NCI-H748 (cell line): ENCODE measurements at regions not wholly inside any gene's neighbourhood (a gene's known extent, or its start where the extent isn't known, plus 50 kb on each side); places are given as distances from the start of the nearest gene placed in this dataset.

Source experiments
- DNase-seq: peaks from one replicate; lab custom pipeline; 2025; ENCODE audit not compliant: unreplicated experiment; lab: John Stamatoyannopoulos, UW

DNA sequence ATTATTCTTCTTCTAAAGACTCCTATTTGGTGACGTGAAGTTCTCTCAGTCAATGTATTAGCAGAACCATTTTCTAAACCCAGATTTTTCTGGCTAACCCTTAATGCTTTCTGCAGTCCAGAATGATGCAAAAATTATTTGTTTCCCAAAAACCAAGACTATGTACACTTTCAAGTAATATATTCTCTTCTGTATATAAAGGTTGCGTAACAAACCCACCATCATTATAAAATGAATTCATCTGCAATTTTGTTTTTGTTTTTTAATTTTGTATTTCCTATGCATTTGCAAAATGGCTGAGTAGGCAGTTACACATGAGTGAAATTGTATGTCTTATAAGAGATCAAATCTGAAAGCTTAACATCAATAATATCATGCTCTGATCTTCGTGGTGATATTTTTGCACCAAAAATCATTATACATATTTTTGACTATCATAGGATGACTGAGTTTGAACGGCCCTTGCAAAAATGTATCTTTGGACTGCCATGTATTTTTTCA, 593.6 kb downstream of the ZIC1 start:
- no peak for DNase-seq

DNA sequence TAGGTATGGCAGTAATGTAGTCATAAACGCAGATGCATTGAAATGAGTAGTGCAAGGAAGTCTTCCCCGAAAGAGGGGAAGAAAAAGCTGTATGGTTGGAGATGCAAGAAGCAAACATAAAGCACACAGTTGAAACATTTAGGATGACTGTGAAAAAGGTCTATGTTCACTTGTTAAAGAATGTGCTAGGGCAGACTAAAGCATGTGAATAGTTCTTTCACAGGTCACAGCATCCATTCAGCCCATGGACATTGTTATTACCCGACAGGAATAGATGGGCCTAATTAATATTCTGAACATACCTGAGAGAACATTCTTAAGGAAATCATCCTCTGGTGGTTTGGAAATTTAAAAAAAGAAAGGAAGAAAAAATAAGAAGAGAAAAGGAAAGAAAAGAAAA, 595.2 kb downstream of the ZIC1 start:
- DNase-seq: no peak

DNA sequence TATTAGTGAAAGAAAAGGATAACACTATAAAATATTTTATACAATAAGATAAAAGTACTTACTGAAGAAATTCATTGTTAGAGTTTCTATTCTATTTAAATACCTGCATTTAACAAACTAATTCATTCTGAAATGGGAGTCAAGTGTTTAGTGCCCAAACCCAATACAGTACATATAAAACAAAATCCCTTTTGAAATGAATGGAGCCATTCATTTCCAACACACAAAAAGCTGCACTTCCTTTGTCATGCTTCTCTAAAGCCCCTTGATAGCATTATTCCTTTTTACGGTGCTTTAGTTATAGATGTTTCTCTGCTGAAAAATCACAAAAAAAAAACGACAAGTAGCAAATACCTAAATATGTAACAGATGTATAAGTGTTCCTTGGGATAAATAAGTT, 596.3 kb downstream of the ZIC1 start:
- no peak for DNase-seq

DNA sequence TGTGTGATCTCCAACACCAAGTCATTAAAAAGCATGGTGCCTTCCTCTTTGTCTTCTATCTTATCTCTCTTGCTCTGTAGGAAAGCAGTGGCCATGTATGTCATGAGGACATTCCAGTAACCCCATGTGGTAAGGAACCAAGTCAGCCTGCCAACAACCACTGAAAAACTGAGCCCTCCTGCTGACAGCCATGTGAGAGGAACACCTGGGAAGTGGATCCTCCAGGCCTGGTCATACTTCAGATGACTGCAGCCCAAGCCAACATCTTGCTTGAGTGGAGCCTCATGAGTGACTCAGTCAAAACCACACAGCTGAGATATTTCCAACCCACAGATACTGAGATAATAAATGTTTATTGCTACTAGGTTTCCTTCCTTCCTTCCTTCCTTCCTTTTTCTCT, 597.3 kb downstream of the ZIC1 start:
- no peak for DNase-seq

DNA sequence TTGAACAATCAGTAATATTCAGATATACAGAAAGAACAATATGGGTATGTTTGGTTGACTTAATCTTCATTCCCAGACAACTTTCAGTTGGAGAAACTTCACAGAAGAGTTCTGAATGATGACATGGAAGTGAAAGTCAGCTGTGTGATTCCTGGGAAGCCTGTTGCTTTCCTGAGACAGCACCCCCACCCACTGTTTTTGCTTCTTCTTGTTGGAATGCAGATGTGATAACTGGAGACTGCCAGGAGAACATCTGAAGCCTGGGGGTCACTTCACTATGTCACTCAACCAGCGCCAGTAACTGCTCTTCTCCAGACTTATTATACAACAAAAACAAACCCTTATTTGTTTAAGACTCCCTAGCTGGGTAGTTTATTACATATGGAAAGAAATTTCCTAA, 599.4 kb downstream of the ZIC1 start:
- no peak for DNase-seq

- DNase-seq: no peak
Observed at GRCh38 chr3:148020861-148021260, 611.7 kb downstream of the ZIC1 start.

DNA sequence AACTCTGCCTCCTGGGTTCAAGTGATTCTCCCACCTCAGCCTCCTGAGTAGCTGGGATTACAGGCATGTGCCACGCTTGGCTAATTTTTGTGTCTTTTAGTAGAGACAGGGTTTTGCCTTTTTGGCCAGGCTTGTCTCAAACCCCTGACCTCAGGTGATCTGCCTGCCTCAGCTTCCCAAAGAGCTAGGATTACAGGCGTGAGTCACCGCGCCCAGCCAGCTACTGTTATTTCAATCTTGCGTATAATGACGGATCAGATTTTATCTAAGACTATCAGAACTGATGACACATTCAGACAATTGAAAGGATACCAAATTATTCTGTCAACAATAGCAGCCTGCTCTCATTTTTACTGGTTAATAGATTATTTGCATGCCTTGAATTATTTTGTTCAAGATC, 612.2 kb downstream of the ZIC1 start:
- no peak for DNase-seq

DNA sequence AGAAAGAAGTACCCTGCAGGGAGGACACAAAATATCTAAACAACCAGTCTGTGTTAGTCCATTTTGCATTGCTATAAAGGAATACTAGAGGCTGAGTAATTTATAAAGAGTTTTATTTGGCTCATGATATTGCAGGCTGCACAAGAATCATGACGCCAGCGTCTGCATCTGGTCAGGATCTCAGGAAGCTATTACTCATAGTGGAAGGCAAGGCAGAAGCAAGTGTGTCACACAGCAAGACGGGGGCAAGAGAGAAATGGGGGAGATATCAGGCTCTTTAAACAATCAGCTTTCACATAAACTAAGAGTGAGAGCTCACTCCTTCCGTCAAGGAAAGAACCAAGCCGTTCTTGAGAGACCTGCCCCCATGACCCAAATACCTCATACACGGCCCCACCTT, 614.8 kb downstream of the ZIC1 start:
- no peak for DNase-seq

GRCh38 chr3:148026009-148026588, 616.9 kb downstream of the ZIC1 start:
- no peak for DNase-seq

- no peak for DNase-seq
Observed at GRCh38 chr3:148030975-148031374, 621.8 kb downstream of the ZIC1 start.

- no peak for DNase-seq
Observed at GRCh38 chr3:148034353-148034752, 625.2 kb downstream of the ZIC1 start.

DNA sequence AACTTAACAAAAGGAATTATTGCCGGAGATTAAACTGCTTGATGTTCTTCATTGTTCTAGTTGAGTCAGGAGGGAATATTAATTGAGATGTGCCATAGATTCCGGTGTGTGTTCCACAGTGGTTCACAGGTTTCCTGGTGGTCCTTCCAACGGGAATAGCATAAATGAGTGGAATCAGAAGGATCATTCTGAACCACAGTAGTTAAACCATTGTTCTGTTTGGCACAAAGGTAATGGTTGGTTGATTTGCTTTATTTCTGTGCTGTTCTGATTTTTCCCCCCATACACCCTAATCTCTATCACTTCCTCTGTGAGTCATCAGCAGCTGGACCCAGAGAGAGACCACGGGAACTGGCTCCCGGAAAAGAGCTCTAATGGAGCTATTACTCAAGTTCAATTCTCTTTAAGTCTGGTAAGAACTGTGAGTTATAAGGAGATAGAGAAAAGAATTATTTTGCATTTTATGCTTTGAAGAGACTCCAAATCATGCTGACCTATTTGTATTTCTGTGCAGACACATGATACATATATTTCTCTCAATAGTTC, 627.2 kb downstream of the ZIC1 start:
- no peak for DNase-seq

GRCh38 chr3:148042663-148043445, 633.7 kb downstream of the ZIC1 start:
- DNase-seq: peak; percentile 37

GRCh38 chr3:148044151-148044550, 635.0 kb downstream of the ZIC1 start:
- no peak for DNase-seq

DNA sequence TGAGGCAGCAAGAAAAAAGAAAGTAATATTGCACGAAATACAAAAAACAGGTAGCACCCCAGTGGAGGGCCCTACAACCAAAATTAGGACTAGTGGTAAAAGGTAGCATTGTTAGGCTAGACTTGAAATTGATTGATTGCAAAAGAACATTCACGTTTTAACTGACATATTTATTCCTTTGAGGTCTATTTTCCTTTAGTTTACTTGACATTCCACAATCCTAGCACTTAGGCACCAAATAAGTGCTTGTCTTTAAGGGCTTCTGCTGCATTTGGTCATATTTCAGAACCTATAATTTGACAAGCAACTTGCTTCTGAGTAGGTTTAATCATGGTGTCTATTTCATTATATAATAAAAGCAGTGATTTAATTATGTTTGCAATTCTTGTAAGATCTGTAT, 642.7 kb upstream of the AGTR1 start:
- no peak for DNase-seq

GRCh38 chr3:148062590-148062989, 635.1 kb upstream of the AGTR1 start:
- peak; percentile 10 for DNase-seq

- no peak for DNase-seq
Observed at GRCh38 chr3:148066802-148067201, 630.9 kb upstream of the AGTR1 start.

- no peak for DNase-seq
Observed at GRCh38 chr3:148068466-148068865, 629.2 kb upstream of the AGTR1 start.

- DNase-seq: no peak
Observed at GRCh38 chr3:148070041-148070440, 627.7 kb upstream of the AGTR1 start.

- no peak for DNase-seq
Observed at GRCh38 chr3:148073721-148074456, 623.8 kb upstream of the AGTR1 start.

- peak; percentile 57 for DNase-seq
Observed at GRCh38 chr3:148074946-148075345, 622.8 kb upstream of the AGTR1 start.
